Fibroblast of pulmonary artery (primary cell): ENCODE measurements at regions not wholly inside any gene's neighbourhood (a gene's known extent, or its start where the extent isn't known, plus 50 kb on each side); places are given as distances from the start of the nearest gene placed in this dataset.

Source experiments
- DNase-seq: peaks from one replicate; pipeline ENCODE4 v3.0.0-alpha.2; 2010; ENCODE audit warnings: low read depth
- H3K4me3 ChIP-seq: replicated peaks from 2 replicates; pipeline ENCODE4 v1.5.1; 2011; ENCODE audit warnings: low read depth, mild to moderate bottlenecking, control low read depth, low read length, moderate library complexity
- CTCF ChIP-seq: IDR thresholded peaks from 2 replicates; pipeline ENCODE4 v1.5.1; 2011; ENCODE audit warnings: mild to moderate bottlenecking, control low read depth, low read length, inconsistent platforms; ENCODE audit errors: missing control alignments

GRCh38 chrX:45715748-45716147 is 515.1 kb upstream of the DIPK2B start:
- DNase-seq: no peak
- H3K4me3 ChIP-seq: no peak overlapping the region
- no peak for TF ChIP-seq CTCF

GRCh38 chrX:45714866-45715265 is 514.2 kb upstream of the DIPK2B start:
- no peak for TF ChIP-seq CTCF
- H3K4me3 ChIP-seq: no peak overlapping the region
- peak; percentile 45 for DNase-seq

GRCh38 chrX:45712067-45712466 is 511.4 kb upstream of the DIPK2B start:
- H3K4me3 ChIP-seq: no peak overlapping the region
- peak; percentile 37 for DNase-seq
- no peak for TF ChIP-seq CTCF

DNA sequence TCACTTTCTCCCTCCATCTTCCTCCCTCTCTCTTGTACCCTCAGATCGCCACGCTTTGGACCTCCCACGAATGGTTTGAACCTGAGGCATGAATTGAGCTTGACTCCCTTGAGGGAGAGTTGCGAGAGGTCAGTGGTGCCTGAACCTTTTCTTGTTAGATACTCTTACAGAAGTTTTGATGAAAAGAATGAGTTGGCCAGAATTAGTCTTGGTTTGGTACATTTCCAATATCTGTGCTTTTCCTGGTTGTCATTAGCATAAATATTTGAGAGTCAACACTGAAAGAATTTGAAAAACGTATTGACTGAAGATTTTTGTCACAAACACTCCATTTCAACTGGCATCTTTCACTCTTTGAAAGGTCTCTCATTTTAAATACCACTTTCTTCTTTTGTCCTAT is 510.6 kb upstream of the DIPK2B start:
- no peak for DNase-seq
- TF ChIP-seq CTCF: no peak
- H3K4me3 ChIP-seq: no peak overlapping the region

- no peak overlapping the region for H3K4me3 ChIP-seq
- DNase-seq: peak; percentile 59
- TF ChIP-seq CTCF: no peak
Observed at GRCh38 chrX:45710081-45710801, 509.6 kb upstream of the DIPK2B start.

GRCh38 chrX:45709381-45709780 is 508.7 kb upstream of the DIPK2B start:
- no peak overlapping the region for H3K4me3 ChIP-seq
- DNase-seq: no peak
- no peak for TF ChIP-seq CTCF

- no peak overlapping the region for H3K4me3 ChIP-seq
- no peak for TF ChIP-seq CTCF
- peak; percentile 21 for DNase-seq
Observed at GRCh38 chrX:45699158-45699557, 498.5 kb upstream of the DIPK2B start.
